CD4-positive, alpha-beta T cell treated with Interleukin-15 for 4 hours (primary cell): ENCODE measurements at regions not wholly inside any gene's neighbourhood (a gene's known extent, or its start where the extent isn't known, plus 50 kb on each side); places are given as distances from the start of the nearest gene placed in this dataset.

ENCODE experiments used
- DNase-seq: peaks from one replicate; pipeline ENCODE4 v3.0.0-alpha.2; 2020; ENCODE audit warnings: low spot score

GRCh38 chr3:109903100-109903499 lies 565.8 kb upstream of the DPPA4 start:
- DNase-seq, result no peak

- DNase-seq, result no peak
Observed at GRCh38 chr3:109910772-109911171, 573.4 kb upstream of the DPPA4 start.

GRCh38 chr3:109918740-109919139 lies 581.4 kb upstream of the DPPA4 start:
- DNase-seq, result no peak

- DNase-seq, result no peak
Observed at GRCh38 chr3:109920749-109921148, 583.4 kb upstream of the DPPA4 start.

GRCh38 chr3:109921509-109921908 lies 584.2 kb upstream of the DPPA4 start:
- DNase-seq, result no peak

GRCh38 chr3:109922856-109923255 lies 585.5 kb upstream of the DPPA4 start:
- DNase-seq, result no peak

GRCh38 chr3:109923431-109923830 lies 586.1 kb upstream of the DPPA4 start:
- no peak for DNase-seq

GRCh38 chr3:109924196-109924595 lies 586.9 kb upstream of the DPPA4 start:
- DNase-seq, result no peak

GRCh38 chr3:109926376-109926775 lies 589.0 kb upstream of the DPPA4 start:
- DNase-seq, result no peak

- DNase-seq, result no peak
Observed at GRCh38 chr3:109927161-109927560, 589.8 kb upstream of the DPPA4 start.

- no peak for DNase-seq
Observed at GRCh38 chr3:109927726-109928125, 590.4 kb upstream of the DPPA4 start.

- no peak for DNase-seq
Observed at GRCh38 chr3:109930582-109930981, 593.2 kb upstream of the DPPA4 start.

- no peak for DNase-seq
Observed at GRCh38 chr3:109933576-109933975, 596.2 kb upstream of the DPPA4 start.

GRCh38 chr3:109939817-109940216 lies 602.5 kb upstream of the DPPA4 start:
- no peak for DNase-seq

- DNase-seq, result no peak
Observed at GRCh38 chr3:109943181-109943580, 605.8 kb upstream of the DPPA4 start.

- no peak for DNase-seq
Observed at GRCh38 chr3:109944836-109945235, 607.5 kb upstream of the DPPA4 start.

- DNase-seq, result no peak
Observed at GRCh38 chr3:109952924-109953323, 615.6 kb upstream of the DPPA4 start.

GRCh38 chr3:109963831-109964230 lies 626.5 kb upstream of the DPPA4 start:
- DNase-seq, result no peak

- DNase-seq, result no peak
Observed at GRCh38 chr3:109973733-109974132, 636.4 kb upstream of the DPPA4 start.

- no peak for DNase-seq
Observed at GRCh38 chr3:109977897-109978296, 640.6 kb upstream of the DPPA4 start.

- no peak for DNase-seq
Observed at GRCh38 chr3:109982201-109982600, 644.9 kb upstream of the DPPA4 start.

GRCh38 chr3:109984976-109985375 lies 647.6 kb upstream of the DPPA4 start:
- no peak for DNase-seq

- no peak for DNase-seq
Observed at GRCh38 chr3:109985943-109986555, 648.7 kb upstream of the DPPA4 start.

- no peak for DNase-seq
Observed at GRCh38 chr3:109994853-109995252, 657.5 kb upstream of the DPPA4 start.

GRCh38 chr3:109995377-109995776 lies 658.0 kb upstream of the DPPA4 start:
- no peak for DNase-seq
